Pancreas (tissue), 10 donors: ENCODE measurements at regions not wholly inside any gene's neighbourhood (a gene's known extent, or its start where the extent isn't known, plus 50 kb on each side); places are given as distances from the start of the nearest gene placed in this dataset.

Source experiments
- ATAC-seq, 4 donors: fragments of 200-7000 bp; cut with Tn5 transposase; one replicate each; pipeline versions ENCODE4 v1.8.0 to v1.9.1; 2020; ENCODE audit warnings: mild to moderate bottlenecking in 4 of 4, moderate library complexity in 4 of 4
- DNase-seq, 6 donors: peaks; one replicate each; pipeline ENCODE4 v3.0.0-alpha.2; 2020
- FAIRE-seq: peaks from 2 replicates; lab custom pipeline; 2012; peaks lifted over from hg19 to GRCh38; lab: Jason Lieb, UNC
- H3K27ac ChIP-seq, 4 donors: fragments of 200-600 bp; sonication (generic); 1 replicate in 3 of 4; 2 replicates in 1 of 4; pipeline versions ENCODE4 v1.5.0 to v1.8.0; 2020
- H3K27me3 ChIP-seq, 4 donors: fragments of 200-600 bp; one replicate each; pipeline ENCODE4 v1.8.0; 2021
- H3K36me3 ChIP-seq, 3 donors: fragments of 200-600 bp; sonication (generic) in 1 of 3; one replicate each; pipeline versions ENCODE4 v1.5.0 to v1.8.0; 2020 to 2021
- H3K4me1 ChIP-seq, 3 donors: fragments of 200-600 bp; one replicate each; pipeline ENCODE4 v1.8.0; 2021
- H3K4me3 ChIP-seq, 4 donors: fragments of 200-600 bp; sonication (generic) in 2 of 4; one replicate each; pipeline versions ENCODE4 v1.5.0 to v1.8.0; 2020 to 2021
- H3K9me3 ChIP-seq, 4 donors: fragments of 200-600 bp; one replicate each; pipeline ENCODE4 v1.8.0; 2021
- CTCF ChIP-seq, 4 donors: fragments of 200-600 bp; sonication (generic) in 3 of 4; IDR thresholded peaks; one replicate each; pipeline versions ENCODE4 v1.5.0 to v1.8.0; 2021; ENCODE audit warnings: antibody characterized with exemption in 4 of 4
- WGBS, 2 donors: extraction: QIAGEN DNeasy Blood & Tissue Kit; methylation state at CpG; one replicate each; pipeline ENCODE4 v1.1.7; 2013; 5-methylcytosine and 5-hydroxymethylcytosine counted together
- intact Hi-C, 3 donors: fragments of 100-400 bp; cut with DNase I; formaldehyde crosslinking; loops; one replicate each; pipeline versions ENCODE4 v1.11.1 to v1.14.2; 2022
- donor health status: healthy with polysubstance abuse.
- donor health status: DM: no; HTN: no; CAD: no; lungs with moderate emphysema.
- donor health status: DM: no; HTN: no; CAD: no.
- donor health status: control.
- donor health status: control.
- donor health status: Bipolar disorder and iron deficiency.
- donor health status: DM: yes; HTN: yes; CAD: no.
- donor health status: DM: no; HTN: no; CAD: no.
- donor health status: DM: no; HTN: no; CAD: no.
- donor health status: DM: yes; HTN: yes; CAD: no.

GRCh38 chr4:187010052-187010451 is 286.4 kb upstream of the FAT1 start:
- no peaks in the 10 kb centered on the region for H3K36me3 ChIP-seq
- FAIRE-seq (no peak), DNase-seq (no peak), ATAC-seq (peak; percentile 83 to 92 (median 88))
- H3K4me3 ChIP-seq = no peak overlapping the region
- peaks cover 11 to 34% (median 33%) of the 10 kb centered on the region in 3 donors for H3K4me1 ChIP-seq
- no peaks in the 10 kb centered on the region for H3K27me3 ChIP-seq
- H3K27ac ChIP-seq = no peak overlapping the region
- TF ChIP-seq CTCF (IDR thresholded peaks at IDR 0.05) = no peak
- intact Hi-C loops = no loop called here
- no peaks in the 10 kb centered on the region for H3K9me3 ChIP-seq
- 18 to 27% methylated on average over 3 of the region's 3 CpGs for WGBS, 2 donors

GRCh38 chr4:187016101-187016500 is 292.4 kb upstream of the FAT1 start:
- WGBS, 2 donors = 82 to 84% methylated on average over 3 of the region's 3 CpGs

GRCh38 chr4:187017147-187017546 is 293.5 kb upstream of the FAT1 start:
- Histone ChIP-seq H3K4me1 (no peaks in the 10 kb centered on the region), H3K27me3 (no peaks in the 10 kb centered on the region), H3K36me3 (no peaks in the 10 kb centered on the region), H3K9me3 (no peaks in the 10 kb centered on the region), H3K4me3 (no peak overlapping the region), H3K27ac (no peak overlapping the region)
- ATAC-seq (no peak), FAIRE-seq (no peak), DNase-seq (no peak)
- no peak for TF ChIP-seq CTCF (IDR thresholded peaks at IDR 0.05)
- WGBS, 2 donors = 83 to 84% methylated on average over 3 of the region's 3 CpGs
- intact Hi-C loops = no loop called here

More at GRCh38 chr4:187016101-187016500, 292.4 kb upstream of the FAT1 start:
- Histone ChIP-seq H3K27ac (no peak overlapping the region), H3K4me1 (no peaks in the 10 kb centered on the region), H3K36me3 (no peaks in the 10 kb centered on the region), H3K9me3 (no peaks in the 10 kb centered on the region), H3K27me3 (no peaks in the 10 kb centered on the region), H3K4me3 (no peak overlapping the region)
- DNase-seq (no peak), FAIRE-seq (no peak), ATAC-seq (no peak)
- TF ChIP-seq CTCF (IDR thresholded peaks at IDR 0.05) = no peak
- intact Hi-C loops = no loop called here

GRCh38 chr4:187019896-187020295 is 296.2 kb upstream of the FAT1 start:
- intact Hi-C loops = no loop called here
- Histone ChIP-seq H3K27me3 (no peaks in the 10 kb centered on the region), H3K4me1 (no peaks in the 10 kb centered on the region), H3K36me3 (no peaks in the 10 kb centered on the region), H3K9me3 (no peaks in the 10 kb centered on the region), H3K4me3 (no peak overlapping the region), H3K27ac (no peak overlapping the region)
- FAIRE-seq (no peak), ATAC-seq (no peak), DNase-seq (no peak)
- TF ChIP-seq CTCF (IDR thresholded peaks at IDR 0.05) = no peak
- 83 to 85% methylated on average over 8 of the region's 8 CpGs for WGBS, 2 donors

GRCh38 chr4:187020676-187021075 is 297.0 kb upstream of the FAT1 start:
- DNase-seq (no peak), ATAC-seq (no peak), FAIRE-seq (no peak)
- Histone ChIP-seq H3K36me3 (no peaks in the 10 kb centered on the region), H3K27me3 (no peaks in the 10 kb centered on the region), H3K9me3 (no peaks in the 10 kb centered on the region), H3K4me3 (no peak overlapping the region), H3K27ac (no peak overlapping the region), H3K4me1 (no peaks in the 10 kb centered on the region)
- intact Hi-C loops = no loop called here
- WGBS, 2 donors = 90 to 91% methylated on average over 2 of the region's 2 CpGs
- no peak for TF ChIP-seq CTCF (IDR thresholded peaks at IDR 0.05)
